ENCODE measurements at regions not wholly inside any gene's neighbourhood (a gene's known extent, or its start where the extent isn't known, plus 50 kb on each side); places are given as distances from the start of the nearest gene placed in this dataset.

GRCh38 chr2:120857422-120857821, 121.8 kb downstream of the GLI2 start:
- Histone ChIP-seq H3K9me2 (ENCODE audit: insufficient read depth) (no peaks in the 10 kb centered on the region), H3K4me1 (replicated peaks; ENCODE audit: insufficient read depth) (no peaks in the 10 kb centered on the region), H3K79me2 (ENCODE audit: low read depth) (no peaks in the 10 kb centered on the region), H2AFZ (no peak overlapping the region), H3K27me3 (ENCODE audit: insufficient read depth, low read depth) (no peaks in the 10 kb centered on the region), H3K4me3 (no peak overlapping the region), H3K36me3 (ENCODE audit: low read depth) (no peaks in the 10 kb centered on the region), H3K27ac (no peak overlapping the region), H3F3A (ENCODE audit: insufficient read depth, low read depth) (no peaks in the 10 kb centered on the region), H3K9me3 (ENCODE audit: insufficient read depth, low read depth) (no peaks in the 10 kb centered on the region), H3K4me2 (no peak overlapping the region), H4K20me1 (ENCODE audit: insufficient read depth) (no peaks in the 10 kb centered on the region)
- DNase-seq, result no peak
- BruUV-seq (replicated peaks), result no TSS peak
- POLR2A ChIA-PET (ENCODE audit: unreplicated experiment), result interaction anchor here (0.9 kb wide), 1 partner anchor 319 kb away, joined by 13 read pairs; no protein-coding TSS in a partner anchor
- intact Hi-C loops (cut with micrococcal nuclease; ENCODE audit: unreplicated experiment), result no loop called here
- TF ChIP-seq EZH2 (IDR thresholded peaks at IDR 0.05; ENCODE audit: low read depth), result no peak
- no peak for TF ChIP-seq CTCF (conservative IDR thresholded peaks at IDR 0.05)
- CTCF ChIA-PET, result interaction anchor here (1.2 kb wide), 1 partner anchor 14 kb away, joined by 3 read pairs; no protein-coding TSS in a partner anchor

- no peaks in the 10 kb centered on the region for H3K27me3 ChIP-seq (ENCODE audit: insufficient read depth, low read depth)
- H3K4me3 ChIP-seq, result no peak overlapping the region
- H3K4me1 ChIP-seq (replicated peaks; ENCODE audit: insufficient read depth), result no peaks in the 10 kb centered on the region
- intact Hi-C loops (cut with micrococcal nuclease; ENCODE audit: unreplicated experiment), result no loop called here
- no peaks in the 10 kb centered on the region for H3K79me2 ChIP-seq (ENCODE audit: low read depth)
- no peak overlapping the region for H3K27ac ChIP-seq
- no peaks in the 10 kb centered on the region for H3K36me3 ChIP-seq (ENCODE audit: low read depth)
- H4K20me1 ChIP-seq (ENCODE audit: insufficient read depth), result no peaks in the 10 kb centered on the region
- H3K9me2 ChIP-seq (ENCODE audit: insufficient read depth), result no peaks in the 10 kb centered on the region
- no peaks in the 10 kb centered on the region for H3F3A ChIP-seq (ENCODE audit: insufficient read depth, low read depth)
- no peak for DNase-seq
- CTCF ChIA-PET, result no interaction called here
- no peak for TF ChIP-seq CTCF (conservative IDR thresholded peaks at IDR 0.05)
- TF ChIP-seq EZH2 (IDR thresholded peaks at IDR 0.05; ENCODE audit: low read depth), result no peak
- H3K9me3 ChIP-seq (ENCODE audit: insufficient read depth, low read depth), result no peaks in the 10 kb centered on the region
- POLR2A ChIA-PET (ENCODE audit: unreplicated experiment), result no interaction called here
- no peak overlapping the region for H3K4me2 ChIP-seq
- no TSS peak for BruUV-seq (replicated peaks)
- H2AFZ ChIP-seq, result no peak overlapping the region
These were observed 122.3 kb downstream of the GLI2 start for GRCh38 chr2:120857931-120858330.

GRCh38 chr2:120858361-120859106, 122.9 kb downstream of the GLI2 start:
- CTCF ChIA-PET, result no interaction called here
- no peak overlapping the region for H3K4me2 ChIP-seq
- no peaks in the 10 kb centered on the region for H3K79me2 ChIP-seq (ENCODE audit: low read depth)
- H3K9me2 ChIP-seq (ENCODE audit: insufficient read depth), result no peaks in the 10 kb centered on the region
- no peaks in the 10 kb centered on the region for H3K36me3 ChIP-seq (ENCODE audit: low read depth)
- no peak overlapping the region for H3K27ac ChIP-seq
- intact Hi-C loops (cut with micrococcal nuclease; ENCODE audit: unreplicated experiment), result no loop called here
- H4K20me1 ChIP-seq (ENCODE audit: insufficient read depth), result no peaks in the 10 kb centered on the region
- no peaks in the 10 kb centered on the region for H3K27me3 ChIP-seq (ENCODE audit: insufficient read depth, low read depth)
- DNase-seq, result no peak
- no TSS peak for BruUV-seq (replicated peaks)
- H3F3A ChIP-seq (ENCODE audit: insufficient read depth, low read depth), result no peaks in the 10 kb centered on the region
- H3K4me3 ChIP-seq, result no peak overlapping the region
- no peaks in the 10 kb centered on the region for H3K9me3 ChIP-seq (ENCODE audit: insufficient read depth, low read depth)
- POLR2A ChIA-PET (ENCODE audit: unreplicated experiment), result no interaction called here
- no peak overlapping the region for H2AFZ ChIP-seq
- no peak for TF ChIP-seq EZH2 (IDR thresholded peaks at IDR 0.05; ENCODE audit: low read depth)
- TF ChIP-seq CTCF (conservative IDR thresholded peaks at IDR 0.05), result no peak
- peaks cover 3% of the 10 kb centered on the region; the same call in 1 of the 2 replicates for H3K4me1 ChIP-seq (replicated peaks; ENCODE audit: insufficient read depth)
